WERI-Rb-1 (cell line): ENCODE measurements at regions not wholly inside any gene's neighbourhood (a gene's known extent, or its start where the extent isn't known, plus 50 kb on each side); places are given as distances from the start of the nearest gene placed in this dataset.

Experiments used
- DNase-seq: peaks from one replicate; pipeline ENCODE4 v3.0.0-alpha.2; 2020
- H3K27ac ChIP-seq: fragments of 250-450 bp; sonication (Bioruptor Pico); 2 replicates; pipeline ENCODE4 v1.5.1; 2020; ENCODE audit warnings: mild to moderate bottlenecking, moderate library complexity
- H3K27me3 ChIP-seq: fragments of 250-450 bp; sonication (Bioruptor Pico); 2 replicates; pipeline ENCODE4 v1.5.1; 2021; ENCODE audit warnings: mild to moderate bottlenecking, low read depth, moderate library complexity; ENCODE audit not compliant: insufficient read depth, severe bottlenecking
- H3K36me3 ChIP-seq: fragments of 250-450 bp; sonication (Bioruptor Pico); 2 replicates; pipeline ENCODE4 v1.5.1; 2020; ENCODE audit warnings: mild to moderate bottlenecking, moderate library complexity
- H3K4me3 ChIP-seq: 2 replicates; pipeline ENCODE4 v1.5.1; 2011; ENCODE audit warnings: low read depth, mild to moderate bottlenecking, control low read depth, low read length
- H3K9me3 ChIP-seq: fragments of 250-450 bp; sonication (Bioruptor Pico); 2 replicates; pipeline ENCODE4 v1.5.1; 2021; ENCODE audit warnings: mild to moderate bottlenecking, moderate library complexity; ENCODE audit not compliant: severe bottlenecking
- TF ChIP-seq, protein P1 (sequence below): IDR thresholded peaks from 2 replicates; pipeline ENCODE4 v1.5.1; 2011; ENCODE audit warnings: low read depth, mild to moderate bottlenecking, control low read depth, inconsistent platforms, low read length

DNA sequence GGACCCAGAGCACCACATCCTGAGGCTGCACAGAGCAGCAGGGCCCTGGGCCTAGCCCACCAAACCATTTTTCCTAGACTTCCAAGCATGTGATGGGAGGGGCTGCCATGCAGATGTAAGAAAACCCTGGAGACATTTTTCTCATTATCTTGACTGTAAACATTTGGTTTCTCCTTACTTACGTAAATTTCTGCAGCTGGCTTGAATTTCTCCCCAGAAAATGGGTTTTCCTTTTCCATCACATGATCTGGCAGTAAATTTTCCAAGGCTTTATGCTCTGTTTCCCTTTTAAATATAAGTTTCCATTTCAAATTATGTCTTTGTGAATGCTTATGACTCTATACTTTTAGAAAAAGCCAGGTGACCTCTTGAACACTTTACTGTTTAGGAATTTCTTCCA lies 945.9 kb upstream of the NDST4 start:
- Histone ChIP-seq H3K27me3 (no peaks in the 10 kb centered on the region), H3K9me3 (no peaks in the 10 kb centered on the region), H3K36me3 (no peaks in the 10 kb centered on the region), H3K27ac (no peak overlapping the region), H3K4me3 (no peak overlapping the region)
- DNase-seq: no peak
- TF ChIP-seq, protein P1, sequence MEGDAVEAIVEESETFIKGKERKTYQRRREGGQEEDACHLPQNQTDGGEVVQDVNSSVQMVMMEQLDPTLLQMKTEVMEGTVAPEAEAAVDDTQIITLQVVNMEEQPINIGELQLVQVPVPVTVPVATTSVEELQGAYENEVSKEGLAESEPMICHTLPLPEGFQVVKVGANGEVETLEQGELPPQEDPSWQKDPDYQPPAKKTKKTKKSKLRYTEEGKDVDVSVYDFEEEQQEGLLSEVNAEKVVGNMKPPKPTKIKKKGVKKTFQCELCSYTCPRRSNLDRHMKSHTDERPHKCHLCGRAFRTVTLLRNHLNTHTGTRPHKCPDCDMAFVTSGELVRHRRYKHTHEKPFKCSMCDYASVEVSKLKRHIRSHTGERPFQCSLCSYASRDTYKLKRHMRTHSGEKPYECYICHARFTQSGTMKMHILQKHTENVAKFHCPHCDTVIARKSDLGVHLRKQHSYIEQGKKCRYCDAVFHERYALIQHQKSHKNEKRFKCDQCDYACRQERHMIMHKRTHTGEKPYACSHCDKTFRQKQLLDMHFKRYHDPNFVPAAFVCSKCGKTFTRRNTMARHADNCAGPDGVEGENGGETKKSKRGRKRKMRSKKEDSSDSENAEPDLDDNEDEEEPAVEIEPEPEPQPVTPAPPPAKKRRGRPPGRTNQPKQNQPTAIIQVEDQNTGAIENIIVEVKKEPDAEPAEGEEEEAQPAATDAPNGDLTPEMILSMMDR: no peak

DNA sequence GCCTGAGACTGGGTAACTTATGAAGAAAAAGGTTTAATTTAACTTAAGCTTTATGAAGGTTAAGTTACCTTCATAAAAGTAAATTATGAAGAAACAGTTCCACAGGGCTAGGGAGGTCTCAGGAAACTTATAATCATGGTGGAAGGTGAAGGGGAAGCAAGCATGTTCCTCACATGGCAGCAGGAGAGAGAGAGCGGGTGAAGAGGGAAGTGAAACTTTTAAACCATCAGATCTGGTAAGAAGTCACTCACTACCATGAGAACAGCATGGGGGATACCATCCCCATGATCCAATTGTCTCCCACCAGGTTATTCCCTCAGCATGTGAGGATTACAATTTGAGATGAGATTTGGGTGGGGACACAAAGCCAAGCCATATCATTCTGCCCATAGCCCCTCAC lies 944.7 kb upstream of the NDST4 start:
- H3K27me3 ChIP-seq: no peaks in the 10 kb centered on the region
- H3K4me3 ChIP-seq: no peak overlapping the region
- DNase-seq: no peak
- H3K9me3 ChIP-seq: no peaks in the 10 kb centered on the region
- no peaks in the 10 kb centered on the region for H3K36me3 ChIP-seq
- no peak overlapping the region for H3K27ac ChIP-seq
- TF ChIP-seq, protein P1: no peak

DNA sequence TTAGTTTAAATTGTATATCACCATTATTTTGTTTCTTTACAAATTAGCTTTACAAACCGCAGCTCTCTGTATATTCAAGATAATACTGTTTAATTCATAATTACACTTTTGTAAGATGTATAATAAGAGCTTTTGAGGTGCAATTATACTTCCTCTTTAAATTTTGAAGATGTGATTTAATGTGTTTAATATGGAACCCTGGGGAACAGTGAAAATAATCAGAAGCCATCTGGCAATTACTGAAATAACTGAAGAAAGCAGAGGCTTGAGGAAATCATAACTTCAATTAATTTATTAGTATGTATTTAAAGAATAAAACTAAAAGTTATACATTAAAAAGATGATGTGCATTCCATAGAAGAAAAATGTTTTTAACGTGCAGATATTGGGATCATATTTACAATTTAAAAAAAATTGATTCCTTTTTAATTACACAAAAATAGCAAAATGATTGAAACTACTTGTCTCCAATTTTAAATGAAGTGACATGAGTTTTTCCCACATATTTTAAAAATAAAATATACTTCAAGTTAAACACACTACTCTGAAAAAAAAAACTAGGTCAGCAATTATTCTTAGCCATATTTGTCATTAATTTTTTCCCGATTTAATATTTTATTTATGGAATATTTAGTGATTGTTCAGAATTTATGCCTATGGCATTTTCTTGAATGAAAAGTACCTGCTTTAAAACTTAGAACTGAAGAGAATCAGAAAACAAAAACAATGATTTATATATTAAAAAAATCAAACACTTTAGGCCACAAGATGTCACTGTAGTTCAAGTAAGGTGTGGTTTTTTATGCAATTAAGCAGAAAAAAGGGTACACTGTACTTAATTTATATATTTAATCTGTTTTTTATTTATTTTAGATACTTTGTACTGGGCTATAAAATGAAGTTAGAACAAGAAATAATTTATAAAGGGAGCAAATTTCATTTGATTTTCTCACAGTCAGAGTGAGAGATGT lies 942.7 kb upstream of the NDST4 start:
- Histone ChIP-seq H3K4me3 (no peak overlapping the region), H3K36me3 (no peaks in the 10 kb centered on the region), H3K27me3 (no peaks in the 10 kb centered on the region), H3K9me3 (no peaks in the 10 kb centered on the region), H3K27ac (no peak overlapping the region)
- TF ChIP-seq, protein P1: no peak
- DNase-seq: no peak

DNA sequence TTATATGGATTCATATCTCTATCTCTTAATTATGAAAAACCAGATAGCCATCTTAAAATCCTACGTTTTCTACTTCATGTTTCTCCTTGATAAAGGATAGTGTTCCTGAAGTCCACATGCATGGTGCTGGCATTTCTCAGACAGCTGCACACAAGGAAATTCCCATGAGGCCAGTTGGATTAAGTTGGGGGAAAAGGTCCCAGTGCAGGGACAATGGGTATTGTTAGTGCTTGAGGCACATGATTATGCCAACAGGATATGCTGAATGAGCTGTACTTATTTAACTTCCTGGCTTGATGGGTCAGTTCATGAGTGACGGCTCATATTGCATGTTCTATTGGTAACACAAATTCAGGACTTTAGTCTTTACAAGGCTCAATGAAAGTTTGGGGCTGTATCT lies 913.9 kb upstream of the NDST4 start:
- no peaks in the 10 kb centered on the region for H3K36me3 ChIP-seq
- no peaks in the 10 kb centered on the region for H3K9me3 ChIP-seq
- DNase-seq: no peak
- H3K27ac ChIP-seq: no peak overlapping the region
- no peak overlapping the region for H3K4me3 ChIP-seq
- TF ChIP-seq, protein P1: no peak
- no peaks in the 10 kb centered on the region for H3K27me3 ChIP-seq

DNA sequence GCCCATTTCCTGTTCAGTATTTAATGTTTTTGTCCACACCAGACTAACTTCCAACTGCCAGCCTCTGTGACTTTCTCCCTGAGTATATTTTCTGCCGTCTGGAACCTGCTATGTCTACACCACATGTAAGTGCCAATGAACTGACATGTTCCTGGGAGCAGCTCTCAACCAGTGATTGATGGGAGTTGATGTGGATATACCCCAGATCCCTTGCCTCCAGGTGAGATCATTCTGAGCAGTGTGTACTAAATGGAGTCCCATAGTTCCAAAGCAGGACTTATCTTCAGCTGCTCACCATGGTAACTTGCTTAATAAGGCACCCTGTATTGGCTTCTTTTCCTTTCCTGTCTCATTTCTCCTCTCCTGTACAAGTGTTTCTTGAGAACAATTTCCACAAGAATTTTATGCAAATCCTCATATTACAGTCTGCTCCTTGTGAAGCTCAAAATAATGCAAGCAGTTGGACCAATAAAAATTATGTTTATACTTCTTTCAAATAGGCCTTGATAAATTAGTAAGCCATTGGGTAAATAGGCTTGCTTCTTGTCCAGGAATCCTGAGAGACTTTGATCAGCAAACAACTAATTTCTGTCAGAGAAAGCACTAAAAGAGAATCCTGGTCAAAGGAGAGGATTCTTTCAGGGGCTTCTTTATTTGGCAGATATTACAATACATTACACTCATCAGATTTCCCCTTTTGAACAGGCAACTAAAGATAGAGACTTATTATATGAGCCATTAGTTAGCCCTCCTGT lies 911.7 kb upstream of the NDST4 start:
- Histone ChIP-seq H3K36me3 (no peaks in the 10 kb centered on the region), H3K4me3 (no peak overlapping the region), H3K27me3 (no peaks in the 10 kb centered on the region), H3K27ac (no peak overlapping the region), H3K9me3 (peaks cover 6% of the 10 kb centered on the region)
- TF ChIP-seq, protein P1: no peak
- DNase-seq: no peak
